NCI-H69 (cell line): ENCODE measurements at regions not wholly inside any gene's neighbourhood (a gene's known extent, or its start where the extent isn't known, plus 50 kb on each side); places are given as distances from the start of the nearest gene placed in this dataset.

Experiments
- DNase-seq: peaks from one replicate; lab custom pipeline; 2025; lab: John Stamatoyannopoulos, UW

DNA sequence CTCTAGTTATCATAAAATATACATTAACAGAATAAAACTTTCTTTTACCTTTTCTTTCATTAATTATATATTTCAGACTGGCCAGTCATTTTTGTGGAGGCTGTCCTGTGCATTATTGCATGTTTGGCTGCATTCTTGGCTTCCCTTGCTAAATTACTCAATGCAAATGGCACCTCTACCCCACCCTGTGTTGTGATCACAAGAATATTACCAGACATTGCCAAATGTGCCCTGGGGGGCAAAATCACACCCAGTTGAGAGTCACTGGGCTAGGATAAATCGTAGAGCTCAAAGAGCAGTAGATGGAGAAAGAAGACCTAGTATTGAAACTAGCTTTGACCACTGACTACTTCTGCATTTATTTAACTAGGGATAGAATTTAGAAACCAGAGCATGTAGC, 1257.8 kb upstream of the TENM4 start:
- no peak for DNase-seq

DNA sequence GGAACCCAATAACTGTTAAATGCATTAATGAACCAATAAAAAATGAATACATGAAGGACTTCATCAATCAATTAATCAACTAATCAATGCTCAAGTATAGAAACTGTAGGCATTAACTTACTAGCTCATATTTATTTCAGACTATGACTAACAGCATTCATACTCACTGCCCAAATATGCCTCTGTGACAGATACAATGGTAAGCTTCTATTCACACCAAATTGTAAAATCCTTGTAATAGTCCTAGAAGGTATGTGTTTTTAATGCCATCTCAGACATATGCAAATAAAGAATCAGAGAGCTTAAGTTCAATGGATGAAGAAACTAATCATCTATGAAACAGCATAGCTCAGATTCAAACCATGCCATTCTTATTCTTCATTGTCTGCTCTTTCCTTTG, 1253.6 kb upstream of the TENM4 start:
- DNase-seq = no peak

DNA sequence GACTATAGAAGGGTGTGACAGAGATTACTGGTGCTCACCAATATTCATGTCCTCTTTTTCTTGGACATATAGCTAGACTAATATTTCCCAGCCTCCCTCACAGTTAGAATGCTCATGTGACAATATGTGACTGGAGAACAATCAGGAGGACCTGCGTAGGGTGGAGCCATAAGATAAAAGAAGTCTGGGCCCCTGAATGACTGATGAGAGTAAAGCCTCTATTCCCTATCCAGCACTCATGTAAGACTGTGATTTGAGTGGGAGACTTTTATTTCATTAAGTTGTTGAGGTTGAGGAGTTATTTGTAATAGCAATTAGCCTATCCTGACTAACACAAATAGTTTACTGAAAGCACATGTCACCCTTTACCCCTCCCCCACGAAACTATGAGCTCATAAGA, 1247.1 kb upstream of the TENM4 start:
- DNase-seq = no peak

DNA sequence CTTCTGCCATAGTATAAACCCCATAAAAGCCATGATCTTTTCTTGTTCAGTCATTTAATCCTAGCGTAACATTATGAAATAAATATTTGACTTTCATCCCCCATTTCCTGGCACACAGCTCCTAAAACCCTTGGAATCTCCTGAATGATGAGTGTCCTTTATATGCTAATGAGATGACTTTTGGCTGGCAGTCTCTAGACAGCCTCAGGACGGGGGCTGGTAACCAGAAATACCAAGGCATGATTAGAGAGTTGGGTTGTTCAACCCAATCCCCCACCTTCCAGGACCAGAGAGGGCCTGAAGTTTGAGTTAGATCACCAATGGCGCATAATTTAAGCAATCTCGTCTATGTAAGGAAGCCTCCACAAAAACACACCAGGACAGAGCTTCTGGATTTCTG, 1246.1 kb upstream of the TENM4 start:
- no peak for DNase-seq

DNA sequence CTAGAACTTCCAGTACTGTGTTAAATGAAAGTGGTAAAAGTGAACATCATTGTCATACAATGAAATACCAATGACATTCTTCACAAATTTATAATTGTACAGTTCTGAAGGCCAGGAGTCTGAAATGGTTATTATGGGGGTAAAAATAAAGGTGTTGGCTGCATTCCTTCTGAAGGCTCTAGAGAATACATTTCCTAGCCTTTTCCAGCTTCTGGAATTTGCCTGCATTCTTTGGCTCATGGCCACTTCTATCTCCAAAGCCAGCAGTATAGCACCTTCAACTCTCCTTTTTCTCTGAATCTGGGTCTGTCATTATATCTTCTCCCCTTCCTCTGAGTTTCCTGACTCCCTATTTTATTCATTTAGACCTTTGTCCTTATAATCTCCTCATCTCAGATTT, 1232.7 kb upstream of the TENM4 start:
- DNase-seq = no peak

DNA sequence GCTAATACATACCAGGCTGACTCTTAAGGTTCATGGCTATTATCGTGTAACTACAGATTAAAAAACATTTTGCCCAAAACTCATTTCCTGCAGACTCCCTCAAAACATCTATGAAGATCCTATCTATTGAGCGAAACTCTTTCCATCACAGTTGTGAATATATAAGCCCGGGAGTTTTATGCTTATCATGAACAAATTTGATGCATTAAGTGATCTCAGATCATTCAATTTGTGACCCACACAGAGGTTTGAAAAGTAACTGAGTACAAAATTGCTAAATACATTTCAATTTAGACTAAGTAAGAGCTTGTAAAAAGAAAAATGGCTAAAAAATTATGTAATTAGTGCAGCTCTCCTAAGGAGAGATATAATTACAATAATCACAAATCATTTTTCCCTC, 1228.8 kb upstream of the TENM4 start:
- DNase-seq = no peak

DNA sequence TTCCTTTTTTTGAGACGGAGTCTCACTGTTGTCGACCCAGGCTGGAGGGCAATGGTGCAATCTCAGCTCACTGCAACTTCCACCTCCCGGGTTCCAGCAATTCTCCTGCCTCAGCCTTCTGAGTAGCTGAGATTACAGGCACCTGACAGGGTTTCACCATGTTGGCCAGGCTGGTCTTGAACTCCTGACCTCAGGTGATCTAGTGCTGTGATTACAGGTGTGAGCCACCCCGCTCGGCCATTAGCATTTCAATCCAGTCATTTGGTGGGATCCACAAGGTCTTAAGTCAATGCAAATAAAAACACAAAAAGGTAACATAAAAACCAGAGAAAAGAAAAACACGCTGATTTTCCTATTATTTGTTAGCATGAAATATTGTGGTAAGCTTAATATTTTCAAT, 1227.2 kb upstream of the TENM4 start:
- no peak for DNase-seq

DNA sequence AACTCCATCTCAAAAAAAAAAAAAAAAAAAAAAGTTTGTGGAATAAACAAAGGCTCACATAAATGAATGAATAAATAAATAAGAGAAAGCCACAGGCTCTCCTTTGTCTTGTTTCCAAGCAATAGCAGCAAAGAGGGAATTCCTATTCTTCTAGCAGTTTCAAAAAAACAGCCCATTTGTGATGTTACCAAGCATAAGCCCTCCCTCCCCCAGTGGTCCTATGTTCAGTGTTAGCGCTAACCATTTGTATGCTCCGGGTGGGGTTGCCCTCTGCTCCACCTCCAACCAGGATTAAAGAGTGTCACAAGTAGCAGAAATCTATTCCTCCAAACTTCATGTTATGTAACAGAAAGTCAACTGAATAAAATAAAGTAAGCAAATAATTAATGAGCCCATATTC, 1215.0 kb upstream of the TENM4 start:
- no peak for DNase-seq

DNA sequence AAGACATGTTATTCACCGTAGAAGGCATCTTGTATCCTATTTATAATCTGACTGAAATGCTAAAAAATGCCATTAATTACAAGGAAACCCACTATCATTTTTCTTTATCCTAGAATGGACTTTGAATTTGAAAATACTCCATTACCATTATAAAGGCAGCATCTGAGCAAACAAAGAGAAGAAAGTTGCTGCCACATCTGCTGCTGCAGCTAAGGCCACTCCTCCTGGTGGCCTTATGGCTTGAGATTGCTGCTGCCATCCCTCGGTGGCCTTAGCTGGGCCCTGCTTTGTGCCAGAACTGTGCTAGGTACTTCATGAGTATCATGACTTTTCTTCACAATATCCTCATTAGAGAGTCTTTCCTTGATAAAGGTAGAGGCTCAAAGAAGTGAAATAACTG, 1210.1 kb upstream of the TENM4 start:
- DNase-seq = no peak

DNA sequence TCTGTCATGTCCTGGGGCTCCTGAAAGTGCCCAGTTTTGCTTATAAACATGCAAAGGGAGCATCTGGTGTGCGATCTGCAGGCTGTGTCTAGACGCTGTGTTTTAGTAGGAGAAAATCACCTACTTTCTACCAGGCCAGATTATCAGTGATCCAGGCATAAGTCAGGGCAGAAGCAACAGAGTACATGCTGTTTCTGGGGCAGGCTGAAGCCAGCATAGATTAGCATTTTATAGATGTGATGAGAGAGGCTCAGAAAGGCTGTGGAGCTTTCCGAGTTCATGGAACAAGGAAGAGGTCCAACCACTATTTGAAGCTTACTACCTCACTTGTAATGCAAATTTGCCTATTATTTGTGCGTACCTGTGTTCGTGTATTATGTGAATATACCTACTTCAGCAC, 1208.4 kb upstream of the TENM4 start:
- DNase-seq = no peak

DNA sequence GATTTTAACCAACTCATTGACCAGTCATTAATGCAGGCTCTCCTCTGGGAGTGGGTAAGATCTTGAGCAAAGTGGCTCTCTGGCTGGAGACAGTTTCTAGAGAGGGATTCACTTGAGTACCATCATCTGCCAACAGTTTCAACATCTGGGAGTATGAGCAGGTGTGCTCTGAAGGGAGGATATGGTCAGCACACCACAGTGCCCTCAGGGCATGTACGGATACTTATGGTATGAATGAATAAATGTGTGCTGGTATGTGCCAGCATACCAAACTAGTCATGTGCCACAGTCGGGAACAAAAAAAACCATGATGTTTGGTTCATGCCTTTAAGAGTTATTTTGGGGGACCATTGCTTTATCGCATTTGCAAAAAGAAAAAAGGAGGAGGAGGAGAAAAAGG, 1197.5 kb upstream of the TENM4 start:
- no peak for DNase-seq

DNA sequence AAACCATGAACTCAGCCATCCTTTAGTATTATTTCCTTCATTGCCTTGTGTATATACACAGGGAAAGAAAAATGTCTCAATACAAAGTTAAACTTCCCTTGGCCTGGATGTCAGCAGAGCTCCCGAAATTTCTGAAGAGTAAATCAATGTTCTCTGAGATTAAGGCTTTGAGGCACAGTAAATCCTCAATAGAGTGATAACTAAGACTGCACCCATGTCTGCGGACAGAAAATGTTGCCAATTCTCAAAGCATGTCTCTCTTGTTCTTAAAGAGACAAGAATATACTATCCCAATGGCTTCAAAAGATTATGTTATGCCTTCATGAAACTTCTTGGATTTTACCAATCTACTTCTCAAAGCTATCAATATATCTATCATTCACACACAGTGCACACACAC, 1196.7 kb upstream of the TENM4 start:
- no peak for DNase-seq

DNA sequence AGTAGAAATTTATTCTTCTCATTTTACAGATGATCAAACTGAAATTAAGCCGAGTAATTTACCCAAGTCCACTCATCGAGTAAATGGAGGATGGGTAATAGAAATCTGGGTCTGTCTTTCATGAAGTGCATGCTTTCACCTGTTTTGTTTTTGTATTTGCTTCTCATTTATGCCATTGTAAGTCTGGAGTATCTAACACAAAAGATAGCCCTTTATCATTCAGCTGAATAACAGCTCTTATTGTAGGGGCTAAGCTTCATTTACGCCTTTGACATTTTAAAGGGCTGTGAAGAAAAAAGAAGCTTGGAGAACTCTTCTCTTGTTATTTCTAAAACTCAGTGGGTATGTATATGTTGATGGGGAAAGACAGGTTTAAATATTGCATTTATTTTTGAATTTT, 1196.2 kb upstream of the TENM4 start:
- no peak for DNase-seq

DNA sequence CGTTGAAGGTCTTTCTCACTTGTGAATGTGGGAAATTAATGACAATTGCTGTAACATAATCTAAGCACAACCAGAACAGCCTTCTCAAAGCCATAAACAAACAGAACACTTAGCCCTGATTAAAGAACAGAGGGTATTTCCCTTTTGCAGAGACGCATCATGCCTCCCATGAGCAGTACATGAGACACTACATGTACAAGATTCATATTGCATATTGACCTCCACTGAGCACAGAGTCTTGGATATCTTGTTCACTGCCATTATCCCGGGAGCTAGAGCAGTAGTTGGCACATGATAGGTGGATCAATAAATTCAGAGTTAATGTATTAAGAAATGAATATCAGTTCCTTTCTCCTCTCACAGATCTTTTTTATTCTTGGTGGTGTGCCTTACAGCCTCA, 1194.3 kb upstream of the TENM4 start:
- DNase-seq = no peak

DNA sequence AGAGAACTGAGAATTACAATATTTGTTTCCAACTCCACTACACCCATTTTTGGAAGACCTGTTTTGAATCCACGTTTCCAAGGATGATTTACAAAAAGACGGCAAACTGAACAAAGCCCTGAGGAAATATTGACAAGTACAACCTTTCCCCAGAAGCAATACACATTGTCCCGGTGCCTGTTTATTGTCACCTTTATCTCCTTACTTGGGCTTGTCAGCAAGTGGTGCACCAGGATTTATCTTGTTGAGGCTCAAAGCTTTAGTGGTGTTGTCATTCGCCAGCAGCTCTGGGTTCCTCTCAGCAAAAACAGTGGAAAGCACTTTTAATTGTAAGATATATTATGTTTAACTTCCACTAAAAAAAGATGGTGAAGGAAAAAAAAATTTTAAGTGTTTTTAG, 1191.9 kb upstream of the TENM4 start:
- DNase-seq = no peak

DNA sequence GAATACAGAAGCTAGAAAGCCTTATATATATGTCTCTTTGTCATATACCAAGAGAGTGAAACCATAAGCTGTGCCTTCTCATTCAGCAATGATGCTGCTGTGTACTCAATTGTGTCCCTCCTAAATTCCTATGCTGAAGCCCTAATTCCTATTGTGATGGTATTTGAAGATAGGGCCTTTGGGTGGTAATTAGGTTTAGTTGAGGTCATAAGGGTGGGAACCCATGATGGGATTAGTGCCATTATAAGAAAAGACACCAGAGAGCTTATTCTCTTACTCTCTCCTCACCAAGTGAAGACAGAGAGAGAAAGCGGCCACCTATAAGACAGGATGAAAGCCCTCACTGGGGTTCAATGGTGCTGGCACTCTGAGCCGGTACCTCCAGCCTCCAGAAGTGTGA, 1191.3 kb upstream of the TENM4 start:
- no peak for DNase-seq

DNA sequence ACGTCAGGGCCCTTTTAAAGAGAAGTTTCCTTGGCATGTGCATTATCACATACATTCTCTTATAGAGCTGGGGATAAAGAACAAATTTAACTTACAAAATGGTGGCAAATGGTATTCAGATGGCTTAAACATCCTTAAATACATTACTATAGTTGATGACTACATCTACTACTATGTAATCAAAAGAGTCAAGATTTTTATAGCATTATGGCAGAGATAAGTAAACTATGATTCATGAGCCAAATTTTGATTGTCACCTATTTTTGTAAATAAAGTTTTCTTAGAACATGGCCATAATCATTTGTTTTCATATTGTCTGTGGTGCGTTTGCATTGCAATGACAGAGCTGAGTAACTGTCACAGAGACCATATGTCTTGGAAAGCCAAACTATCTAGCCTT, 1188.6 kb upstream of the TENM4 start:
- DNase-seq = no peak

DNA sequence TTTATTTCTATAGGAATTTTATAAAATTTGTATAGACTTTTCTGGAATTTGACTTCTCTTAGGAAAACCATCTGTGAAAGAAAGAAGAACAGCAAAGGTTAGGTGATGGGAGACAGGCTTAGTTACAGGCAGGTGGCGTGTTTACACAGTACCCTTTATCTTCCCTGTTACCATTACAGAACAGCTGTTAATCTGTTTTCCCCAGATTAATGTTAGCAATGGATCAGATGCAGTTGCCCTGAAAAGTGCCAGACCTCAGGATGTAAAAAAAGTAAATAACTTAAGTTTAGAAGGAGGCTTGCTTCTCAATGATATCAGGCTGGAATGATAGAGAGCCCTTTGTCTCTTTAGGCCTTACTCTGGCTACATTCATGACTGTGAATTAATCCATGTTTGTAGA, 1186.5 kb upstream of the TENM4 start:
- no peak for DNase-seq

DNA sequence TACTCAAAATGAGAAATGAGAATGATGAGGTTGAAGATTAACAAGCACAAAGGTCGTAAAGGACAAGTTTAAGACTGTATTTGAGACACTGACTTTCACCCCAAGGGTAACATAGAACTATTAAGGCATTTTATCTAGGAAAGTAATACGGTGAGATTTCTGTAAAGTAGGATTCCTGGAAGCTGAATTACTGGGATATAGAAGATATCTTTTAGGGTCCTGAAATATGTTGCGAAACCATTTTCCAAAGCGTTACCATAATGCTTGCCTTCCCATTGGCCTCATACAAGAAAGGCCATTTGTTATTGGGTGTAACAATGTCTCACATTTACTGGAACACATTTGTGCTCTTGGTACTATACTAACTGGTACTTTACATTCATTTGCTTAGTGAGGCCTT, 1185.9 kb upstream of the TENM4 start:
- DNase-seq = no peak

DNA sequence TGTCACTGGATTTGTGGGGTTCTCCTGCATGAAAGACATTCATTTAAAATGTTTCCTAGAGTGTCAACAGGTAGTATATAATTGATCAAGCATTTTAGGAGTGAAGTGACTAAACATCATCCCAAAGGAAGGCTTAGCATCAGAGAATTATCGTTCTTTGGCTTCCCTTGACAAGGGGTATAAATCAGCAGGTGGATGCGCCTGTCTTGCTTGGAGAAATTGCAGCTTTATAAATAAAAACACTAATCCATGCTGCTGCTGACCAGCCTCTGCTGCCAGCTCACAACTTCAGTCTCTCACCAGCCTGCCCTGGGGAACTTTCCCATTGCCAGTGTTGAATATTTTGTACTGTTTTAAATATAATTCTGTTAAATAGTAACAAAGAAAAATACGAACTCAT, 1184.7 kb upstream of the TENM4 start:
- DNase-seq = no peak

DNA sequence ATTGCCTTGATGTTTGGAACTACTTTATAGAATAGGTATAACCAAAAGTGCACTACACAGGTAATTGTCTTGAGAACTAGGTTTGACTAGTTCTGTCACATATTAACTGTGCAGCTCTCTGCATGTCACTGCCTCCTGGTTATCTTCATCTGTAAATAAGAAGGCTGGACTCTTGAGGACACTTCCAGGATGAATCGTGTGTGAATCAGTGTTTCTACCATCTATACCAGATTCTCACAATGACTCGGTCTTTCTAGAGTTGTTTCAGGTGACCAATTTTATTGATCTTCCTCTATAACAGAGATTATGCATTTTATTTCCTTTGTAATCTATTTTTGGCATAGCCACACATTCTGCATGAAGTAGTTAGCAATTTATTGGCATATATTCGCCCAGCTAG, 1181.0 kb upstream of the TENM4 start:
- no peak for DNase-seq

DNA sequence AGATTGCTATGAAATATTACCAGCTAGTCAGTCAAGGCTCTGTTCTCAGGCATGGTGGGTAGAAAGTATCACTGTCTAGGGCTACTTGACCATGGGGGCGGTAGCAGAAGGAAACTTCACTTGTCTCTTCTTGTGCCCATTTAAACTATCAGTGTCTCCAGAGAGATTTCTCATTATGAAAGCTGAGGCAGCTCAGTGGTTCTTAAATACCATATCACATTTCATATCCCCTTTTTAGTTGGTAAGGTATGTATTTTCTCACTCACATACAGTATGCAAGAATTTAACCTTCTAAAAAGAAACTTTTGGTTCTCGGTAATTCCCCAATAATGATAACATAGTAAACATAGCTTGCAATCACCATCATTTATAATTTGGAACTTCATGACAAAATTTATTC, 1180.0 kb upstream of the TENM4 start:
- DNase-seq = no peak

DNA sequence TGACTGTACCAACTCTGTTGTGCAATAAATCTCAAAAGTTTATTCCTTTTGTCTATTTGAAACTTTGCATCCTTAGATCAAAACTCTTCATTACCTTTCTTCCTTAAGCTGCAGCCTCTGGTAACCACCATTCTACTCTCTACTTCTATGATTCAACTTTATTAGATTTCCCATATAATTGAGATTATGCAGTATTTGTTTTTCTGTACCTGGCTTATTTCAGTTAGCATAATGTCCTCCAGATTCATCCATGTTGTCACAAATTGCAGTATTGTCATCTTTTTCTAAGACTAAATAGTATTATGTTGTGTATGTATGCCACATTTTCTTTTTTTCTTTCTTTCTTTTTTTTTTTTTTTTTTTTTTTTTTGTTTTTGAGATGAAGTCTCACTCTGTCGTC, 1176.3 kb upstream of the TENM4 start:
- no peak for DNase-seq

DNA sequence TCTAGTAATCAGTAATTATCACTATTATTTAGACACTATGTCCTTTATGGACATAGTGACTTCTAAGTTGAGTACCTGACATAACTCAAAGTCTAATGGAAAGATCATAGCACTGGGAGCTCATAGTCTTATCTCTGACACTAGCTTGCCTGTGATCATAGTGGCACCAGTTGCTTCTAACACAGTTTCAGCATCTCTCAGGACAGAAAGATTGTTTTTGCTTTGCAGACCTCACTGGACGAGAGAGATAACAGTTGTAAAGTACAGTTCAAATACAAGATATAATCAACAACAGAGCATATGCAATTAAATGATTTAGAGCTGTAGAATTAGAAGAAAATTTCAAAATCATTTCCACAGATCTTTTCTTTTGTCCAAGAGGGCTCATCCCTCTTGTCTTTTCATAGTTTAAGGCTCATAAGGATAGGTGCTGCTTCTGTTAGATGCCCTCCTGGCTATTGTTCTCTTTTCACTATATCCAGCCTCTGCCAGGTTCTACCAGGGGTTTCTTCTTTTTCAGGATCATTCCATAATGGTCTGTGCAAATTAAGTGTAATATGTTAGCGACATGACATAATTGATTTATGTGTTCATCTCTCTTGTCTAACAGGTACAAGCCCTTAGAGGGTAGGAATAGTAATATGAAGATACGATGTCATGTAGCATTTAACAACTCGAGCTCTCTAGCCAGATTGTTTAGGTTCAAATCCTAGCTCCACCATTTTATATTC, 1175.4 kb upstream of the TENM4 start:
- DNase-seq = no peak

DNA sequence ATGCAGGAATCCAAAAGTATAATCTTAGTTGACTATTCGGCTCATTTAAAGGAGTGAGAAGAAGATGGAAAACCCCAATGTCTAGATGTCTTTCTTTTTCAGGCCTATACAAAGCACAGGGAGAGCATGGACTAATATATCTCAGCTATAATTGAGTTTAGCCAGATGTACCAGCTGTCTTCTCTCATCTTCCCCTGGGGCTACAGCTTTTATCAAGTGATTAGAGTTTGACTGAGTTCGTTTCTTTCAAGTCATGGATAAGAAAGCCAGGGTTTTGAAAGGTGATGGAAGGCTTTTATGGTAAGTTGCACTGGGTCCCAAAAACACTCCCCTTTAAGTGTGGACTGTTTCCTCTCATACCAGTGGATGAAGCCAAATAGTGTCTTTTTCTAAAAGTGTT, 1172.8 kb upstream of the TENM4 start:
- no peak for DNase-seq
